CD1c-positive myeloid dendritic cell (primary cell): ENCODE measurements at regions not wholly inside any gene's neighbourhood (a gene's known extent, or its start where the extent isn't known, plus 50 kb on each side); places are given as distances from the start of the nearest gene placed in this dataset.
"Not testable (repeated sequence)": the region's sequence is repeated elsewhere in the genome, so short reads cannot be mapped to it uniquely, and the experiment has no call there.

Source experiments
- DNase-seq: peaks from one replicate; pipeline ENCODE4 v3.0.0-alpha.2; 2016; ENCODE audit errors: extremely low spot score

DNA sequence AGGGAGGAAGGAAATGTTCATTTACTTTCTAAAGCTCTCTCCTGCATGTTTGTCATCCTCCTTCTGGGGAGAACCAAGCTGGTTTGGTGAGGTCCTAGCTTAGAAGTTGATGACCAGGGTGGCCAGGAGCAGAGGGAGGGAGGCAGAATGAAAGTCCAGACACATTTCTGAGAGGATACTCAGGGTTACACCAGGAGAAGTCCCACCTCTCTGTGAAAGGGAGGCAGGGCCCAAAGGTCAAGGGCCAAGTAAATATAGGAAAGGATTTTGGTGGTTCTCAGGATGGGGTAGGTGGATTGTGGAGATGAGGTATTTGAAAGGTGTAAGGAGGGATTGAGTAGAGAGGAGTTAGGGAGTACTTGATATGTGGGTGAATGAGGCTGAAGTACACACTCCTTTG is 58.0 kb upstream of the FBXO11 start:
- no peak for DNase-seq

GRCh38 chr2:47964722-47965434 is 58.6 kb upstream of the FBXO11 start:
- DNase-seq, result no peak

- DNase-seq, result not testable (repeated sequence)
These were observed 70.4 kb upstream of the FBXO11 start for GRCh38 chr2:47976728-47977127.

DNA sequence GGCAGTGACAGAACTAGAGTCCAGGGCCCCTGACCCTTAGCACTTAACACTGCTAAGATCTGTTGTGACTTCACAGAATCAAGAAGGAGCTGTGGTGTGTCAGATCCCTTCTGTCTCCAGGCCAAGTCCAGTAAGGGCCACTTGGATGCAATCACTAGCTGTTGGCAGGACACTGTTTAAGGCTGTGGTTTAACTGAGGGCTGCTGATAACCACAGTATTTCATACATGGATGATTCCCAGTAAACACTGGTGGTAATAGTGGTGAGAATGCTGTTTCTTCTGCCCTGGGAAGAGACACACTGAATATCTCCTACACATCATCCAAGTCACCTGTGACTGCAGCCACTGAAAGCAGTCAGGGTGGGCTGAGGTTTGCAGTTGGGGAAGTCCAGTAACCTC is 77.7 kb upstream of the FBXO11 start:
- DNase-seq, result no peak

DNA sequence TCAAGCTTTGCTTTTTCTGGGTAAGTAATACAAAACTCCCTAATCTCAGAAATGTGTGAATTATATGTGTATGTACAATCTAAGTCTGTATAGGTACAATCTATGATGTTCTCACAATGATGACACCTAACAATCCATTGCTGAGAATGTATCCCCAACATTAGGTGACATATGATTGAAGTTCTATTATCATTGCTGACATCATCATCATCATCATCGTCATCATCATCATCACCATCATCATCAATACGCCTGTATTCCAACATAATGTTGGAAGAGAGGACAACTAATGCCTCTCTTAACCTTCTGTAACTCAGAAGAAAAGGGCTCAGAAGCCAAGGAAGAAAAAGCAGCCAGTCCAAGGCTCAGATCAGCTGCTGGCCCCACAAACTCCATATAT is 84.2 kb upstream of the FBXO11 start:
- no peak for DNase-seq

DNA sequence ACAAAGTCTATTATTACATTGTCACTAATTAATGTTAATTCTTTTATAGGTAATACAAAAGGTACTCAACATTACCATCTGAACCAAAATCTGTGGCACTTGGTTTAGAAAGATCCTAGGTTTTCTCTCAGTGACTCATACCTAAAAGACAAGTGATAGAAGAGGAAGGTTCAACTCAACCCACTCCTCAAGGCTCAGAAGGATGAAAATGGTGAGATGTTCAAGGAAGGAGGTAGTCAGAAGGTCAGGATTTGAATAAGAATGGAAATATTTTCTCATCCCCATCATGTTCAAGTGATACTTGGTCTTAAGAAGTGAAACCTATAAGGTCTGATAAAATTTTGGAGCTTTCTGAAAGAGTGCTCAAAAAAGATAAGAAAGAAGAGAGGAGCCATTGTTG is 86.4 kb upstream of the FBXO11 start:
- no peak for DNase-seq

DNA sequence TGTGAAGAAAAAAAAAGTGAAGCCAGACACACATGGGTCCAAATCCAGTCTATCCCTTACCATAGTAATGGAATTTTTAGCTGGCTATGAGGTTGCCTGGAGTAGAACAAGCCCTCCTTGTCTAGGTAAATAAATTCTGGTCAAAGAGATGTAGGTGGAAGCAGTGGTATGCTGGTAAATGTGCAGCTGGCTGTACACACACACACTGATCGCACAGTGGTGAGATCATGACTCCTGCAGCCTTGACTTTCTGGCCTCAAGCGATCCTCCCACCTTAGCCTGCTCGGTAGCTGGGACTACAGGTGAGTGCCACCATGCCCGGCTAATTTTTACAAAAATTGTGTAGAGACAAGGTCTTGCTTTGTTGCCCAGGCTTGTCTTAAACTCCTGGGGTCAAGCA is 90.5 kb upstream of the FBXO11 start:
- DNase-seq, result no peak

DNA sequence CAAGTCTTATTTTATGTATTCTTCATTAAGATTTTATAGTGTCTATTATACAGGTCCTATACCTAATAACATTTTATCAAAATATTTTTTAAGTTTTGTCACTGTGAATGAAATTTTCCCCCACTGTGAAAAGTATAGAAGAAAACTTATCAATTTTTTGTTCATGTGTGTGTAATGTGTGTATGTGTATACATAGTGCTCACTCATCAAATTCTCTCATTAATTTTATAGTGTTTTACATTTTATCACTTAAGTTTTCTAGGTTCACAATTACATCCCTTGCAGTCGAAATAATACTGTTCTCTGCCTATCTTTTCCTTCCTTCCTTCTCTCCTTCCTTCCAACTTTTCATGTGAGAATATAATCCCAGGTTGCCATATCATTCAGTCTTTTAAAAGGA is 93.2 kb upstream of the FBXO11 start:
- DNase-seq, result no peak

- no peak for DNase-seq
These were observed 95.2 kb upstream of the FBXO11 start for GRCh38 chr2:48001498-48001897.

GRCh38 chr2:48006094-48006493 is 99.8 kb upstream of the FBXO11 start:
- DNase-seq, result no peak

GRCh38 chr2:48007699-48008268 is 101.5 kb upstream of the FBXO11 start:
- no peak for DNase-seq

DNA sequence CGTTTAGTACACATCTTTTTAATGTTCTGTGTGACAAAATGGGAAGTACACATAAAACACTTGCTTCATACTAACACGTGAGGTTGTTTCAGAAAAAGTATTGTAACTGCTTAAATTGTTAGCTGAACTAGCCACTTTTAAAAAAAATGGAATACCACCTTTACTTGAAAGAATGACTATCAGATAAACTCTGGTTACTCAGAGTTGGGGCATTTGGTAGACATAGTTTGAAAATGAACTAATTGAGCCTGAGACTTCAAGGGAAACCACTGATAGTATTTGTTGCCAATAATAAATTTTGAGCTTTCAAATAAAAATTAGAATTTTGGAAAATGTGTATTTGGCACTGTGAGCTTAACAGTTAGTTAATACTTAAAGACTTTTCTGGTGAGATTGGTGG is 103.0 kb upstream of the FBXO11 start:
- no peak for DNase-seq

DNA sequence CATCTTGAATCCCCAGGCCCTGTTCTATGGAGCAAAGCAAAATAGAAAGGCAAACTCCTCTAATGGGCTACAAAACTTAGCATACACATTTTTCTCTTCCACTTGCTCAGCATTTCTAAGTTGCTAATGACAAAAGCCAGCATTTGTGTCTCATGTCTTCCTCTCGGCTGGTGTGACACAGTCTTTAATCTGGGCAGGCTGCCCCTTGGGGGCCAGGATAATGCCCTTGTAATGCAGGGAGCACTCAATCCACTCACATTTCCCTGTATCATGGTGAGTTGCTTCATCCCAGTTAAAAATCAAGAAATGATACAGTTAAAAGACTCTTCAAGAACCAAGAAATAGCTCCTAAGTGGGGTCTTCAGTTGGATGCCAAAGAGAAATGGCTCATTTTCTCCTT is 109.1 kb upstream of the FBXO11 start:
- DNase-seq, result no peak

GRCh38 chr2:48016225-48017019 is 110.1 kb upstream of the FBXO11 start:
- DNase-seq, result no peak

- DNase-seq, result no peak
These were observed 110.8 kb upstream of the FBXO11 start for GRCh38 chr2:48017136-48017535.

- no peak for DNase-seq
These were observed 112.2 kb upstream of the FBXO11 start for GRCh38 chr2:48018480-48018879.

DNA sequence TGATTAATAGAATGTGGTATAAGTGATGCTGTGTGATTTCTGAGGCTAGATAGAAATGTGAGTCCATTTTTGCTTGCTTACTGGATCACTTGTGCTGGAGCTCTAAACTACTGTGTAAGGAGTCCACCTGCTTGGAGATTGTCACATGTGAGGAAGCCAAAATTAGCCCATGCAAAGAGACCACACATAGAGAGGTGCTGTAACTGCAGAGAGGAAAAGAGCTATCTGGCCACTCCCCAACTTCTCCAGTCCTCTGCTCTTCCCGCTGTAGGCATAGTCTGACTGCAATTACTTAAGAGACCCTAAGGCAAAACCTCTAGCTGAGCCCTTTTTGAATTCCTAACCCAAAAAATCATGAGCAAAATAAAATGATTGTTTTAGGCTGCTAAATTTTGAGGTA is 120.6 kb upstream of the FBXO11 start:
- no peak for DNase-seq

DNA sequence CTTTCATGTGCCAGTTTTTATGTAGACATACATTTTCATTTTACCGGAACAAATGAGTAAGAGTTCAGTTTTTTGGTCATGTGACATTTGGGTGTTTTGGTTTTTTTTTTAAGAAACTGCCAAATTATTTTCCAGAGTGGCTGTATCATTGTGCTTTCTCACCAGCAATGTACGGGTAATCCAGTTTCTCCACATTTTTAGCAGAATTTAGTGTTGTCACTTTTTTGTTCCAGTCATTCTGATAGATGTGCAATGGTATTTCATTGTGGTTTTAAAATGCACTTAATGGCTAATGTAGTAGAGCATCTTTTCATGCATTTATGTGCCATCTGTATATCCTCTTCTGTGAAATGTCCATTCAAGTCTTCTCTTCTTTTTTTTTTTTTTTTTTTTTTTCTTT is 126.5 kb upstream of the FBXO11 start:
- no peak for DNase-seq

DNA sequence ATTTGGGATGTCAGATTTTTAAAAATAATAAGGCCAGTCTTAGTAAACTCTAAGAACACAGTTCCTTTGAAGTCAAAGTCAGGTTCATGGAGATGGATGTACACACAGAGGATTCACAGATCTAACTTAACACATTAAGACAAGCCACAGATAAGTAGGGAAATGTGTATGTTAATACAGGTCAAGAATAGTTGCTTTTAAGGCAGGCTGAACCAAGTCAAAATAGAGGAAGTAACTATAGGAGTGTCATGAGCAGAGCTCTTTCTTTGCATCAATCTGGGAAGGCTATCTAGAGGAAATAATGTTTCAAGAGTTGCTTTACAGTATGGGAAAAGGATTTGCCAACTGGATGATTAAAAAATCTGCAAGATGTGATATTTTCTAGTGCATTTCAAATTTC is 128.0 kb upstream of the FBXO11 start:
- no peak for DNase-seq

- DNase-seq, result no peak
These were observed 130.0 kb upstream of the FBXO11 start for GRCh38 chr2:48036312-48036711.

DNA sequence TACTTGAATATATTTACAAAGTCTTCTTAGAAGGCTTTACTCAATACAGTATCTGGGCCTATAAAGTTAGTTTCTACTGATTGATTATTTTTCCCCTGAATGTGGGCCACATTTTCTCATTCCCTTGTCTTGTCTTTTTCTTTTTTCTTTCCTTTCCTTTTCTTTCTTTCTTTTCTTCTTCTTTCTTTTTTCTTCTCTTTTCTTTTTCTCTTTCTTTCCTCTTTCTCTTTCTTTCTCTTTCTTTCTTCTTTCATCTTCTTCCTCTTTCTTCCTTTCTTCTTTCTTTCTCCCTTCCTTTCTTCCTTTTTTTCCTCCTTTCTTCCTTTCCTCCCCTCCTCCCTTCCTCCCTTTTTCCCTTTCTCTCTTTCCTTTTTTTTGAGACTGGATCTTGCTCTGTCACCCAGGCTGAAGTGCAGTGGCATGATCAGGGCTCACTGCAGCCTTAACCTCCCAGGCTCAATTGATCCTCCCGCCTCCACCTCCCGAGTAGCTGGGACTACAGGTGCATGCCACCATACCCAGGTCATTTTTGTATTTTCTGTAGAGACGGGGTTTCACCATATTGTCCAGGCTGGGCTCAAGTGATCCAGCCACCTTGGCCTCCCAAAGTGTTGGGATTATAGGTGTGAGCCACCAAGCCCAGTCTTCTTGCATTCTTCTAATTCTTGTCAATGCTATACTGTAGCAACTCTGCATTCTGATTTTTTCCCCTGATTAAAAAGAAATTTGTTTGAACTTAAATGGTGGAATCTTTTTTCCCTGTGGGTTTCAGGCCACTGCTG is 133.1 kb upstream of the FBXO11 start:
- no peak for DNase-seq

GRCh38 chr2:48043131-48043700 is 136.9 kb upstream of the FBXO11 start:
- DNase-seq, result no peak
